PC-9 (cell line): ENCODE measurements at regions not wholly inside any gene's neighbourhood (a gene's known extent, or its start where the extent isn't known, plus 50 kb on each side); places are given as distances from the start of the nearest gene placed in this dataset.

Source experiments
- CTCF ChIP-seq: fragments of 200-600 bp; sonication (generic); conservative IDR thresholded peaks from 2 replicates; pipeline ENCODE4 v1.6.1; 2017; ENCODE audit warnings: mixed run types, antibody characterized with exemption, mild to moderate bottlenecking, moderate library complexity
- EZH2 ChIP-seq: fragments of 200-600 bp; sonication (generic); IDR thresholded peaks from 2 replicates; pipeline ENCODE4 v1.8.0; 2017; ENCODE audit warnings: antibody characterized with exemption, low read depth

GRCh38 chr5:39577529-39577928, 152.7 kb upstream of the DAB2 start:
- TF ChIP-seq CTCF (no peak), EZH2 (no peak)
